ENCODE measurements at regions not wholly inside any gene's neighbourhood (a gene's known extent, or its start where the extent isn't known, plus 50 kb on each side); places are given as distances from the start of the nearest gene placed in this dataset.

DNA sequence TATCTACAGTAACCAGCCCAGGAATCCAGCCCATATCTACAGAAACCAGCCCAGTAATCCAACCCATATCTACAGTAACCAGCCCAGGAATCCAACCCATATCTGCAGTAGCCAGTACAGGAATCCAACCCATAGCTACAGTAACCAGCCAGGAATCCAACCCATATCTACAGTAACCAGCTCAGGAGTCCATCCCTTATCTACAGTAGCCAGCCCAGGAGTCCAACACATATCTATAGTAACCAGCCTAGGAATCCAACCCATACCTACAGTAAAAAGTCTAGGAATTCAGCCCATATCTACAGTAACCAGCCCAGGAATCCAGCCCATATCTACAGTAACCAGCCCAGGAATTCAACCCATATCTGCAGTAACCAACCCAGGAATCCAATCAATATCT is 445.0 kb upstream of the BOD1L1 start:
- Histone ChIP-seq H3K36me3 (no peaks in the 10 kb centered on the region), H3K27ac (no peak overlapping the region), H3K4me3 (no peak overlapping the region), H3K4me1 (no peaks in the 10 kb centered on the region), H3K27me3 (no peaks in the 10 kb centered on the region), H3K9me3 (no peaks in the 10 kb centered on the region)
- intact Hi-C loops (cut with DNase I; ENCODE audit: low total_unique reads) = no loop called here
- ATAC-seq (no peak), DNase-seq (no peak)
- no peak for TF ChIP-seq POLR2A (IDR thresholded peaks at IDR 0.05)
- TF ChIP-seq, protein P1, sequence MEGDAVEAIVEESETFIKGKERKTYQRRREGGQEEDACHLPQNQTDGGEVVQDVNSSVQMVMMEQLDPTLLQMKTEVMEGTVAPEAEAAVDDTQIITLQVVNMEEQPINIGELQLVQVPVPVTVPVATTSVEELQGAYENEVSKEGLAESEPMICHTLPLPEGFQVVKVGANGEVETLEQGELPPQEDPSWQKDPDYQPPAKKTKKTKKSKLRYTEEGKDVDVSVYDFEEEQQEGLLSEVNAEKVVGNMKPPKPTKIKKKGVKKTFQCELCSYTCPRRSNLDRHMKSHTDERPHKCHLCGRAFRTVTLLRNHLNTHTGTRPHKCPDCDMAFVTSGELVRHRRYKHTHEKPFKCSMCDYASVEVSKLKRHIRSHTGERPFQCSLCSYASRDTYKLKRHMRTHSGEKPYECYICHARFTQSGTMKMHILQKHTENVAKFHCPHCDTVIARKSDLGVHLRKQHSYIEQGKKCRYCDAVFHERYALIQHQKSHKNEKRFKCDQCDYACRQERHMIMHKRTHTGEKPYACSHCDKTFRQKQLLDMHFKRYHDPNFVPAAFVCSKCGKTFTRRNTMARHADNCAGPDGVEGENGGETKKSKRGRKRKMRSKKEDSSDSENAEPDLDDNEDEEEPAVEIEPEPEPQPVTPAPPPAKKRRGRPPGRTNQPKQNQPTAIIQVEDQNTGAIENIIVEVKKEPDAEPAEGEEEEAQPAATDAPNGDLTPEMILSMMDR (IDR thresholded peaks at IDR 0.05 in 4 of 5, conservative IDR thresholded peaks at IDR 0.05 in 1 of 5) = no peak
- in situ Hi-C loops (cut with MboI; ENCODE audit: low sequenced_read_pairs in 4 of 4) = no loop called here

DNA sequence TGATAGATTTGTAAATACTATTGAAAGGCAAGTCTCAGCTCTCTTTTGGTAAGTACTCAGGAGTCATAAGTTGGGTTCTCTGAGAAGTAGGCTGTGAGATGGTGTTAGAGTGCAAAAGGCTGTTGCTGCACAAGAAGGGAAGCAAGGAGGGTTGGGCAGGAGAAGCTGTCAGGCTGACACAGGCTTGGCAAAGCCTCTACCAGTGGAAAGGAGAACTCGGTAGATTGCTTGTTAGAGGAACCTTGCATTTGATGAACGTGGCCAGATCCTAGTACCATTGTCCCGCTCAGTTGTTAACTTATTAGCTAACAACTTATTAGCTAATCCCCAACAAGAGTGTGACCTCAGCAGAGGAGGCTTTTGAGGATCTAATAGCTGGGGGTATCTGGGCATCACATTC is 449.3 kb upstream of the BOD1L1 start:
- Histone ChIP-seq H3K4me1 (no peaks in the 10 kb centered on the region), H3K36me3 (no peaks in the 10 kb centered on the region), H3K9me3 (no peaks in the 10 kb centered on the region), H3K4me3 (no peak overlapping the region), H3K27me3 (no peaks in the 10 kb centered on the region), H3K27ac (no peak overlapping the region)
- intact Hi-C loops (cut with DNase I; ENCODE audit: low total_unique reads) (no loop called here), in situ Hi-C loops (cut with MboI; ENCODE audit: low sequenced_read_pairs in 4 of 4) (no loop called here)
- TF ChIP-seq POLR2A (IDR thresholded peaks at IDR 0.05) = no peak
- TF ChIP-seq, protein P1 (IDR thresholded peaks at IDR 0.05 in 4 of 5, conservative IDR thresholded peaks at IDR 0.05 in 1 of 5) = no peak
- no peak for DNase-seq
- no peak for ATAC-seq

- intact Hi-C loops (cut with DNase I; ENCODE audit: low total_unique reads) (no loop called here), in situ Hi-C loops (cut with MboI; ENCODE audit: low sequenced_read_pairs in 4 of 4) (no loop called here)
- H3K9me3 ChIP-seq = no peaks in the 10 kb centered on the region
- no peak overlapping the region for H3K4me3 ChIP-seq
- H3K36me3 ChIP-seq = no peaks in the 10 kb centered on the region
- TF ChIP-seq, protein P1 (IDR thresholded peaks at IDR 0.05 in 4 of 5, conservative IDR thresholded peaks at IDR 0.05 in 1 of 5) = no peak
- no peak for TF ChIP-seq POLR2A (IDR thresholded peaks at IDR 0.05)
- no peak for DNase-seq
- no peaks in the 10 kb centered on the region for H3K4me1 ChIP-seq
- H3K27ac ChIP-seq = no peak overlapping the region
- no peaks in the 10 kb centered on the region for H3K27me3 ChIP-seq
- no peak for ATAC-seq
These were observed 450.8 kb upstream of the BOD1L1 start for GRCh38 chr4:14078326-14078725.

- Histone ChIP-seq H3K27ac (no peak overlapping the region), H3K9me3 (no peaks in the 10 kb centered on the region), H3K4me3 (no peak overlapping the region), H3K27me3 (no peaks in the 10 kb centered on the region), H3K36me3 (no peaks in the 10 kb centered on the region), H3K4me1 (no peaks in the 10 kb centered on the region)
- no peak for TF ChIP-seq POLR2A (IDR thresholded peaks at IDR 0.05)
- TF ChIP-seq, protein P1 (IDR thresholded peaks at IDR 0.05 in 4 of 5, conservative IDR thresholded peaks at IDR 0.05 in 1 of 5) = no peak
- in situ Hi-C loops (cut with MboI; ENCODE audit: low sequenced_read_pairs in 4 of 4) (no loop called here), intact Hi-C loops (cut with DNase I; ENCODE audit: low total_unique reads) (no loop called here)
- ATAC-seq (no peak), DNase-seq (no peak)
These were observed 452.1 kb upstream of the BOD1L1 start for GRCh38 chr4:14079601-14080000.

DNA sequence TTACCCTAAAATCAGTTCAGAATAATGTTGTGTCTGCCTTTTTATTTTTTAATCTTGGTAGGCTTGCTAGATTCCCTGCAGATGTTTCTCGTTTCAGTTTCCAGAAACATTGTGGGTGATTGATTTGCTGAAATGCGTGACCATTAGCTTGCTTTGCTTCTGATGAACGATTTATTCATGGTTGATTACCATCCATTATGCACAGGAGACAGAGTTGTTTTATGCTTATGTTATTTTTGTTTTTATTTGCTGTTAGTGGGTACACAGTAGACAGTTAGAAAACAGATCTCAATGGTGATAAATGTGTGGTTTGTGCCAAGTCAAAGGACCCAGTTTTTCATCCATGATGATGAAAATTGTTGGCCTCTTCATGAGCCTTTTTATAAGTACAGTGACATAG is 455.6 kb upstream of the BOD1L1 start:
- Histone ChIP-seq H3K9me3 (no peaks in the 10 kb centered on the region), H3K36me3 (no peaks in the 10 kb centered on the region), H3K4me1 (no peaks in the 10 kb centered on the region), H3K4me3 (no peak overlapping the region), H3K27me3 (no peaks in the 10 kb centered on the region), H3K27ac (no peak overlapping the region)
- DNase-seq (no peak), ATAC-seq (no peak)
- intact Hi-C loops (cut with DNase I; ENCODE audit: low total_unique reads) (no loop called here), in situ Hi-C loops (cut with MboI; ENCODE audit: low sequenced_read_pairs in 4 of 4) (no loop called here)
- no peak for TF ChIP-seq POLR2A (IDR thresholded peaks at IDR 0.05)
- TF ChIP-seq, protein P1 (IDR thresholded peaks at IDR 0.05 in 4 of 5, conservative IDR thresholded peaks at IDR 0.05 in 1 of 5) = no peak

Measured in gastrocnemius medialis (tissue), 4 donors.